Tibial nerve (tissue), 3 donors: ENCODE measurements at regions not wholly inside any gene's neighbourhood (a gene's known extent, or its start where the extent isn't known, plus 50 kb on each side); places are given as distances from the start of the nearest gene placed in this dataset.
"Not testable (repeated sequence)": the region's sequence is repeated elsewhere in the genome, so short reads cannot be mapped to it uniquely, and the experiment has no call there.

Source experiments
- CTCF ChIP-seq, 5 experiments: fragments of 200-600 bp in 3 of 5; fragments of 450-650 bp in 2 of 5; sonication (generic) in 3 of 5; IDR thresholded peaks; one replicate each; pipeline ENCODE4 v1.5.1; 2016 to 2019; ENCODE audit warnings: antibody characterized with exemption in 5 of 5, mild to moderate bottlenecking in 3 of 5, moderate library complexity in 2 of 5
- POLR2A ChIP-seq, 2 donors: fragments of 450-650 bp; IDR thresholded peaks; one replicate each; pipeline ENCODE4 v1.6.1; 2017; ENCODE audit warnings: antibody characterized with exemption in 2 of 2, mild to moderate bottlenecking in 2 of 2, moderate library complexity in 2 of 2

GRCh38 chr15:22250501-22251290 lies 170.4 kb downstream of the OR4M2 start:
- not testable (repeated sequence) for TF ChIP-seq CTCF, POLR2A (IDR thresholded peaks at IDR 0.05)
